HK-2 (cell line): ENCODE measurements at regions not wholly inside any gene's neighbourhood (a gene's known extent, or its start where the extent isn't known, plus 50 kb on each side); places are given as distances from the start of the nearest gene placed in this dataset.
"Not testable (repeated sequence)": the region's sequence is repeated elsewhere in the genome, so short reads cannot be mapped to it uniquely, and the experiment has no call there.

ENCODE experiments used
- DNase-seq: peaks from one replicate; pipeline ENCODE4 v3.0.0-alpha.2; 2018; ENCODE audit not compliant: unreplicated experiment

DNA sequence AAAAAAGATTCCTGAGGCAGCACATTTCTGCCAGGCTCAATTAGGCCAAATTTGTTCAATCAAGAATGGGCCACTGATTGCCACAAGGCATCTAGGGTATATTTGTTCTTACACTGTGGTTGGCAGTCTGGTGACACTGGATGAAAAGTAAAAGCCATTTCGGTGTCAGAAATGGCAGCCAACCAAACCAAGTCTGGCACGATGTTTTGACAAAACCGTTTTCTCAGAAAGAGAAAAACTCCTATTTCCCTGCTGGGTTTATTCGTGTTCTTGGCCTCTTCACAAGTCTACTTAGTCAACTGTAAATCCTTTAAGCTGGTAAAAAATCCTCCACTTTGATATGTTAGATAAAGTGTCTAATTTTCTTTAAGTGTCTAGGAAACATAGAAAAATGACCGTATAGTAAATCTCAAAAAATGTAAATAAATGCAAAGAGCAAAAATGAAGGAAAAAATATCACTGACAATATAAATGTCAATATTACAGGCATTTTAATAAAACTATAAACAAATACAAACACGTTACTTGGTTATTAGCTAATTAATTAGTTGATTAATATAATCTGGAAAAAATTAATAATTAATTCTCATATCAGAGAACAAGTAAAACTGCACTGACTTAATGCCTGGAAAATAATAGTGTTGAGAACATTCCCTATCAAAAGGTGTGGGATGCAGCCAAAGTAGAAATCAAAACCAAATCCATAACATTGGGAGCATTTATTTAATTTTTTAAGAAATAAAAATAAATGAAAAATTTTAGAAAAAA lies 182.0 kb upstream of the ZNF804A start:
- no peak for DNase-seq

DNA sequence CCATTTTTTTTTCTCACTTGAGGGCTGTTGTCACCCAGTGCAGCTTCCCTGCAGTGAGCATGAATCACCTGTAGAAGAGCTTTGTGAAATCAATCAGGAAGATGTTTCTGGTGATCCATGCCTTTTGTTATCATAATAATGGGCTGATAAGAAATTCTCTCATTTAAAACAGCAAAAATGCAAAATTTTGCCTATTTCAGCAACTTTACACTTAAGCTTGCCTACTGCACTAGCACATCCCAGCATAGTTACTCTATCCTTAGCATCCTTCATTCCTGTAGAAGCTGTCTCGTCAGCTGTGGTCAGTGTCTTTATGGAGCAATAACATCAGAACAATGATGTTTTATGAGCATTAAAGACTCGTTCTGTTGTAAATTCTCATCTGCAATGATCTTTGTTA lies 178.6 kb upstream of the ZNF804A start:
- DNase-seq, result no peak

DNA sequence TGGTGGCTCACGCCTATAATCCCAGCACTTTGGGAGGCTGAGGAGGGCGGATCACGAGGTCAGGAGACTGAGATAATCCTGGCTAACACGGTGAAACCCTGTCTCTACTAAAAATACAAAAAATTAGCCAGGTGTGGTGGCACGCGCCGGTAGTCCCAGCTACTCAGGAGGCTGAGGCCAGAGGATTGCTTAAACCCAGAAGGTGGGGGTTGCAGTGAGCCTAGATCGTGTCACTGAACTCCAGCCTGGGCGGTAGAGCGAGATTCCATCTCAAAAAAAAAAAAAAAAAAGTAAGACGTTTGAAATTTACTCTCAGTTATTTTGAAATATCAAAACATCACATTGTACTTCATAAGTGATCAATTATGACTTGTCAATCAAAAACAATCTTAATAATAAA lies 176.9 kb upstream of the ZNF804A start:
- DNase-seq, result not testable (repeated sequence)

DNA sequence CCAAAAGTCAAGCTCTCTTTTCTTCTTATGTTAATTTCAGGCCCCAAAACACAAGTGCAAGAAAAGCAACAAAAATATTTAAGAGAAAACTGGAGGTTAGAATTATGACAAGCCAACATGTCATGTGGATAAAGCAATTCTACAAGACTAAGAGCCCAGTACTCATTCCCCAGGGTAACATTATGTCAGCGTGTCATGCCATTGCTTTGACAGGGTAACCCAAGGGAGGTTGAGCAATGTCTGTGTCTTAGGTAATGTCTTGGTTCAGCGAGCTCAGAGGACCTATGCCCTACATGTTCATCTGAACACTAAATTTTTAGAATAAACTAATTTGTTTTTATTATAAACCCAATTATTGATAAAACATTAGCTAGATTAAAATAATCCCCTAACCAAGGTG lies 173.2 kb upstream of the ZNF804A start:
- no peak for DNase-seq

DNA sequence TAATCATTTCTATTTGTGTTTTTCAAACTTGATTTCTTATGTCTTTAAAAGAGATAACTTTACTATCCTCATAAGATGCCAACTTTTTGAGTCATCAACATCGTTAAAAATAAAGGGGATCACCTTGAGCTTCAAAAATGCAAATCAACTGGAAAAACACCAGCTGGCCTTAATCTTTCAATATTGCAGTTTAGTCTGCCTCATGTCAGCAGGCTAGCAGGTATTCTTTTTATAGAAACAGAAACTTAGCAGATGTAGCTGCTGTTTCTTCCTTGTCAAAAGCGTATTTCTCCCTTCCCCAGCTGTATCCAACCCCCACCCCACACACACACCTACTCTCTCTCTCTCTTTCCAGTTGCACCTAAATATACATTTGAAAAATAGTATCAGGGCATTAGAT lies 154.1 kb upstream of the ZNF804A start:
- DNase-seq, result no peak

DNA sequence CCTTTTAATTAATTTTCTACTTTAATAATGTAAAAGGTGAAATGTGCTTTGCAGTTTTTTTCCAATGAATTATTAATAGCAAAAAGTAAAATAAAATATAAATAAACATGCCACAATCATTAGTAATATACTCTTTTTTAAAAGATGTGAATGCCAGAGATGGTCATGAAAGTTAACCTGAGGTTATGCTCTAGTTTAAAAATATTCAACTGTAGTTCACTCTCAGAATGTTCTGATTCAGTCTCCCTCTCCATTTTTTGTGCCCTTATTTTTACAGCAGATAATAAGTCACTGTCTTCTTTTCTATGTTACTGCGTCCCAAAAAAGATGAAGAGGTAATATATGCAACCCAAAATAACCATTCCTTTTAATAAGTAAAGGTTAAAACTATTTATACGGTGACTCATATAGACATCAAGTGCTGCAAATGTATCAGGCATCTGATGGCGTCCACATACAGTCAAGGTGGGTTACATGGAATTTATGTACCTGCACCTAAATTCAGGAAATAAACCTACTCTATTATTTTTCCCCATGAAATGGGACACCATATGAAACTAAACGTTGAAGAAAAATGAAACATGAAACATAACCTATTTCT lies 153.6 kb upstream of the ZNF804A start:
- DNase-seq, result no peak

DNA sequence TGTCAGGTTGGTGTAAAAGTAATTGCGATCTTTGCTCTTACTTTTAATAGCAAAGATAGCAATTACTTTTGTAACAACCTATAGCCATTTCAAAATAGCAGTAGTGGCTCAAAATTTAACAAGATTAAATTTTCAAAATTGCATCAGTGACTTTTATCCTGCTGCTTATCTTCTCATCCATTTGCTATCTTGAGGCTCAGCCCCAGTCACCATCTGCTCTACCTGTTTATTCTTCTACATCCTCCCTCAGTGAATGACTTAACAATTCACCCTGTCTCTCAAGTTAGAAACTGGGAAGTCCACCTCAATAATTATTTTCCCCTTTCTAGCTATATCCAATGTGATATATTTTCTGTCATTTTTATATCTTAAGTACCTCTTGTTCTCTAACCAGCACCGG lies 148.6 kb upstream of the ZNF804A start:
- no peak for DNase-seq

DNA sequence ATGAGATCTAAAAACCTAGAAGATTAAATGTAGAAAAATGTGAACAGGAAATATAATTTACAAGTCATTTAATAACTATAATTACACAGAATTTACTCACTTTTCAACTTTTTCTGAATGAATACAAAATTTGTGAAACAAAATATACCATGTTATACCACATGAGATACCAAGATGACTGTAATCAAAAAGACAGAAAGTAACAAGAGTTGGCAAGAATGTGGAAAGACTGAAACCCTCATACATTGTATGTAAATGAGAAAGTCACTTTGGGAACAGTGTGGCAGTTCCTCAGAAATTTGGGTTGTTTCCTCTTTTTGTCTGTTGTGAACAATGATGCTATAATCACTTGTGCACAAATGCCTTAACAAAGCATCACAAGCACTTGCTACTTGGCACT lies 145.4 kb upstream of the ZNF804A start:
- no peak for DNase-seq

DNA sequence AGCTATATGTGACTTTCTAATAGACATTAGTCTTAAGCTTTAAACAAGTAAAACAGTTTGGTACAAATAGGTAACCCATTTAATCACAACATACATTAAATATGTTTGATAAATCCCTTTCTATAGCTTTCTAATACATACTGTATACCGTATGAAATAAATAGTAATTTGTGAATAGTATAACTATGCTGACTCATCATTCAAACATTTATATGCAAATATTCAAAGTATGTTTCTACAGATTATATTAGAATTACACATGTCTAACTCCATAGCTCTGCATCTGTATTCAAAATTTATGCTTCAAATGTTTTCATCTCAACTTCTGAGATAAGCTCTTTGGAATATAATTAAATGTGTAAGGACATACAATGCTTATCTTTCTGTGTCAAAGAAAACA lies 142.7 kb upstream of the ZNF804A start:
- no peak for DNase-seq

DNA sequence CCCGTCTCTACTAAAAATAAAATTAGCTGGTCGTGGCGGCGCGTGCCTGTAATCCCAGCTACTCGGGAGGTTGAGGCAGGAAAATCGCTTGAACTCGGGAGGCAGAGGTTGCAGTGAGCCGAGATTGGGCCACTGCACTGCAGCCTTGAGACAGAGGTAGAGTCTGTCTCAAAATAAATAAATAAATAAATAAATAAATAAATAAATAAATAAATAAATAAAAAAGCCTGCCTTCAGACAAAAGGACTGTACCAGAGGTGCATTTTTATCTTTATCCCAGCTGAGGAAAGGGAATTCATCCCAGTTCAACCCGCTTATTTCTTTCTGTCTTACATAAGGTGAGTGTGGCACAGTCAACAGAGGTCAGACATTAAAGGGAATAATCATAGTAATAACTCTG lies 141.6 kb upstream of the ZNF804A start:
- not testable (repeated sequence) for DNase-seq

DNA sequence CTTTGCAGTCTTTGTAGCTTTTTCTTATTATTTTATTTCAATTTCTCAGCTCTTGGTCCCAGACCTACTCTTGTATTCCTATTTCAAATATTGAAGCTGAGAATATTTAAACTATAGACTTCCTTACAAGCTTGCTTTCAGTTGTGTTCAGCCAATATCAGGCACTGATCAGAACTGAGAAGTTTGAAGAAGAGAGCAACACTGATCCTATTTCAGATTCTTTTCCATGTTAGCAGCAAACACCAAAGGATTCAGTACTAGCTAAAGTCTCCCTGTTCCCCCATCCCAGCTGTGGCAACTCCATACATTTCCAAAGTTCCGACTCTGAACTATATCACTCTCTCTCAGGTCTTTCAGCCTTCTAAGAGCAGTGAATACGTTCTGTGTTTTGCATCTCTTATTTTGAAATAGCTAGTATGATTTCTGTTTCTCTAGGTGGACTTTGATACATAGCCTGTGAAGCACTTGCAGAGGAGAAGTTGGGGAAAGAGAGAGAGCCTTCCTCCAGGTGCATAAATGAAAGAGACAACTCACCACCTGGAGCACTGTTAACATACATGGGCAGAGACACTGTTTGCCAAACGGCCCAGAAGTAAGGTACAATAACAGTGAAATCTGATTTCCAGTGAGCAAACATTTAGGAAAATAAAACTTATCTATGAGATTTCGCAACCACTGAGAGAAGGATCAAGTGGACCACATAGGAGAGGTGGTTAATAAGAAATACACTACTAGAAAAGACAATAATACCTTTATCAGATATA lies 135.0 kb upstream of the ZNF804A start:
- DNase-seq, result no peak

DNA sequence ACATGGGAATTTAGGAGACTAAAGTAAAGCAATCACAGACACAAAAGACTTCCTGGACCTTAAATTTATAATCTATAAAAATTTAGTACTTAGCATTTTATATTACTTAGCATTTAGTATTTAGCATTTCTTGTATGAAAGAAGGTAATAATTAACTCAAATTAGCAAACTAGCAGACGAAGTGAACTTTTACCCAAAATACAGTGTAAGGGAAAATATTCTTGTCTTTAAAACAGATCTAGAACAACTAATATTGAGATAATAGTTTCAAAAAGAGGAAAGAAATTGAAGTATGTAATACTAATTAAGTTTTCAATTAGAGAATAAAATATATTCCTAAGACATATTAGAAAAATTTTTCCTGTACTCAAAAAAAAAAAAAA lies 134.5 kb upstream of the ZNF804A start:
- DNase-seq, result no peak

DNA sequence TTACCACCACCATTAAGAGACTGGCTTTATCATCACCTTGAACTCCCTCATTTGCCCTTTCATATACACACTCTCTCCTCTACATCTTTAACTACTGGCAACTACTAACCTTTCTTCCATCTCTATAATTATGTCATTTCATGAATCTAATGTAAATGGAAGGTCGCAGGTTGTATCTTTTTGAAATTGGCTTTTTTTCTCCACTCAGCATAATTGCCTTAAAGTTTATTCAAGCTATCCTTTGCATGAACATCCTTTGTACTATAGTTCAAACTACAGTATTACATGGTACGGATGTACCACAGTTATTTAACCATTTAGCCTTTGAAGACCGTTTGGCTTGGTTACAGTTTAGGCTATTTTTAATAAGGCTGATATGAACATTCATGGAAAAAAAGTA lies 129.5 kb upstream of the ZNF804A start:
- DNase-seq, result no peak

DNA sequence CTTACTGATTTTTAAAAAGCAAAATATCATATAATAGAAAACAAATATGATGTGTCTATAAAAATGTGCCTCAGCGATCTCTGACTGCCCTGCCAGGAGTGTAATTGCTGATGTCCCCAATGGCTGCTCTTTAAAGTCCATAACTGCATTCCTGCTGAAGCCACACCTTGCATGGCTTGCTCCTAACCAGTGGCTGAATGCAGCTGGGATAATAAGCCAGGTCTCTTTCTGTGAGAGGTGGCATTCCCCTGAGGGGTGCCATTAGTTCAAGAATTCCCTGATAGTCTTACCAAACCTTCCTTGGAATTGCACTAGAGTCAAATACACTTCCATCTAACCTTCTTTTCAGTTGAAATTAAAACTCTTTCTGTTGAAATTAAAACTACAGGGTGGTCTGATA lies 125.8 kb upstream of the ZNF804A start:
- no peak for DNase-seq

DNA sequence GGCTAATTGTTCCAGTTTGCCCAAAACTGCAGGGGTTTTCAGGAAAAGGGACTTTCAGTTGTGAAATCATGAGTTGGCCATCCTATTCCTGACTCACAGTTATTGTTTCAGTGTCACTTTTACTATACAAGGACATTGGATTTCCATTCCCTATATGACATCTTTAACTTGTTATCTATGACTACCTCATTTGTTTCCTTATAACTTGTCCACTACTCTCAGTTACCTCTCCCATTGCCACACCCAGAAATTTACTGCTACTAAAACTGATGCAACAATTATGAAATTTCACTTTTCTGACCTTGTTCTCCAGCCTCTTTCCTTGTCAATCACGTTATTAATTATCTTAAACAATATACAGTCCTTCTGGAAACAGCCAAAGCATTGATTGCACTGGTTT lies 116.5 kb upstream of the ZNF804A start:
- DNase-seq, result no peak

DNA sequence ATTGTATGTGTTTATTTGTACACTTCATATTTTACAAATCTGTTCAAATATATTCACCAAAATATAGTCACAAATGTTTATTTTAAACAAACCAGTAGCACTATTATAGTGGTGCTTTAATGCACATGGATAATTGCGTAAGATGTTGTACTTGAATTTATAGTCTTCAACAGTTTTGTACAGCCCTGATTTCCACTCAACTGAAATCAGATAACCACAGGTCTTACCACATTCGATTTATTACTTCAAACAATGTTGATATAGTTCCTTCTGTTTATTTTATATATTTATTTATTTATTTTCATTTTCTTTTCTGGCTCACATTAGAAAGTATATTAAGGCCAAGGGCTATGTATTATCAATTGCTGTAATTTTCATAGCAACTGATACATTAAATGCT lies 99.4 kb upstream of the ZNF804A start:
- DNase-seq, result no peak

DNA sequence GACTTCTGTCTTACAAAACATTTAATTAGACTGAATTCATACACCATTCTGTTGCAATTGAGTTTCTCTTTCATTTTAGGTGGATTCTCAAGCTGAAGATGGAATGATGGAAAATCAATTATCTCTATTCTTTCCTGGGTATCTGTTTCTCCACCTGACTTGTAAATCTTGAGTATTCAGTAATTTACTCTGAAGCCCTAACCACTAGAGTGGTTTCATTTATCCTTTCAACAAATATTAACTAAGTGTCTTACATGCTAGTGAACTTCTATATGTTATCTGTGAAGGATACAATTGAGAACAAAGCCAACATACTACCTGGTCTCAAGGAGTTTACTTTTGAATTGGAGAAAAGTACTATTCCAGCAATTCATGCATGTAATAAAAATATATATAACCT lies 94.1 kb upstream of the ZNF804A start:
- DNase-seq, result no peak

DNA sequence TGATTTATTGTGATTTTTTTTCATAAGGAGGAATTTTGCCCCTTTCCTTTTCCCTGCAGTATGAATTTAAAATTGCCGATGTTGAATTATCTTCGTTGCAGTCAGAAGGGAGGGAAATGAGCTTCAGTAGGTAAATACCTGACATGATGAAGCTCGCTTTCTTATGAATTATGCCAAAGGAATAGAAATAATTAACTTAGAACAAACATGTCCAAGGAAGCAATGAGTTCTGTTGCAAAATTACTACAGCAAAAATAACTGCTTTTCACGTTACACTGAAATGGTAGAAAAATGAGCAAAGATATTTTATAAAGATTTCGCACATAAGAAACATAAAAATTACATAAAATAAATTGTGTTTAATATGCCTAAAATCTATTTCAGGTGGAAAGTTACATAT lies 91.1 kb upstream of the ZNF804A start:
- DNase-seq, result no peak

DNA sequence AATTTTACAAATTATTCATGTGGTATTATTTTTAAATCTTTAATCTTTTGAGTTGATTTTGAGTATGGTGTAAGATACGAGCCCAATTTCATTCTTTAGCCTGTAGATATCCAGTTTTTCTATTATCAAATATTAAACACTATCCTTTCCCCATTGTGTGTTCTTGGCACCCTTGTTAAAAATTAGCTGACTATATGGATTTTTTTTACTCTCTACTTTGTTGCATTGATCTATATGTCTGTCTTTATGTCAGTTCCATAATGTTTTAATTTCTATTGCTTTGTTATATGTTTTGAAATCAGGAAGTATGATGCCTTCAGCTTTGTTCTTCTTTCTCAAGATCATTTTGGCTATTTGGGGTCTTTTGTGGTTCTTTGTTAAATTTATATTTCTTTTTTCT lies 80.9 kb upstream of the ZNF804A start:
- DNase-seq, result no peak

DNA sequence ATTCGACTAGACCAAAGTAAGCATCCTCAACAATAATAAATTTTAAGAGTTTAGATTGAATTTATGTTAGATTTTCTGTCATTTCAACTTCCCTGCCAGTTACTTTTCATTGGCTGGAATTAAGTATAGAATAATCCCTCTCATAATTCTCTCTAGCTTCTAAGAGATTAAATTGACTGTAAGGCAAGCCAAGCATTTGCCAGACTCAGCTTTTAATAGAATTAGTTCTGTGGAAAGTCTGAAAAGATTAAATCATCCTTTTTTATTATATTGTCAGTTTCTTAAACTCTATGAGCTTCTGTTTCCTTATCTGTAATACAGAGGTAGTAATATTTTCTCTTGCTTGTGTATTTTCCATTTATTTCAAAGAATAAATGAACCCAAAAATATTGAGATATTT lies 77.9 kb upstream of the ZNF804A start:
- DNase-seq, result no peak

DNA sequence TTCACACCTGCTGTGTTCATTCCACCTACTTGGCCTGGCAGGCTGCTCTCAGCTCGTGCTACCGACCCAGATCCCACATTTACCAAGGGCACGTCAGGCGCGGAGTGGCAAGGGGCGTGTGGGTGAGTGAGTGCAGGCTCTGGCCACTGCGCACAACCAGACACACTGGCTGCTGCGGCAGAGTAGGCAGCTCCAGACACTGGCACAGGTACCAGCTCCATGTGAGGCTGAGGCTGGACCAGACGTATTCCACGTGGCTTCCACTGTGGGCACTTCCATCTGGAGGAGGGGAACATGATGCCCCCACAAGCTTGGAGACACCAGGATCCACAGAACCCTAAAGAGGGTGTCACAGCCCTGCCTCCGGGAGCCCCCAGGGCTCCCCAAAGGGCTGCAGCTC lies 74.6 kb upstream of the ZNF804A start:
- DNase-seq, result no peak

DNA sequence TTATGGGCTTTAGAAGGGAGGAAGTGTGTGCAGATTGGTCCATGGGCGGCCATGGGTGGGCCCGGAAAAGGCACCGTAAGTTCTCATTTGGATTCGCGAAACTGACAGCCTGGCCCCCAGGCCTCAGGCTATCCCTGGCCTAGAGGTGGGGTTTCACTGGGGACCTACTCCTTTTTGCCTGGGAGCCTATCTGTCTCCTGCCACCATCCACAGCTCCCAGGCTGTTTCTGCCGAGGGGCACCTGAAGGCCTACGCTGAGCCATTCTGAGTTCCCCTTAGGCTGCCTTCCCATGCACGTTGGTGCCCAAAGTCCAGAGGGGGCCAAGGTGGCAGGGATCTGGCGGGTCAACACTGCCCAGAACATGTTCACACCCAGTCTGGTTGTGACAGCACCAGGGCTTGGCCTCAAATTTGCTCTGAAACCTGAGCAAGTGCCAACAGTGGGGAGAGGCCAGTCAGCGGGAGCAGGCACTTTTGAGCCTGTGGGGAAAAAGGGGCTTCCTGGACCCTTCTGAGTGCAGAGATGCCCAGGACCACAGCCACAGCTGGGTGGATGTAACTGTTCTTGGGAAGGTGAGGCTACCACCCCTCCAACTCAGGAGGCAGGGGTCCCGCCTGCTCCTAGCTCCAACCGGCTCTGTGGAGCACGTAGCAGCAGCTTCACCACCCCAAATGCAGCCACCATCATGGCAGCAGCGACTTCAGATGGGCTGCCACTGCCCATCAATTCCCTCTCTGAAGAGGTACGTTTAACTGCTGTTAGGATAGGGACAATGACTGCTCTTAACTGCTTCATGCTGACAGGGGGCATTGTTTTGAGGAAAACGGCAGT lies 73.6 kb upstream of the ZNF804A start:
- DNase-seq, result no peak
